Pulmonary artery endothelial cell (primary cell): ENCODE measurements at regions not wholly inside any gene's neighbourhood (a gene's known extent, or its start where the extent isn't known, plus 50 kb on each side); places are given as distances from the start of the nearest gene placed in this dataset.
"Not testable (repeated sequence)": the region's sequence is repeated elsewhere in the genome, so short reads cannot be mapped to it uniquely, and the experiment has no call there.

ENCODE experiments used
- DNase-seq: peaks from one replicate; pipeline ENCODE4 v3.0.0-alpha.2; 2011; ENCODE audit warnings: low read depth, low spot score

- DNase-seq: no peak
Measured at GRCh38 chr10:57694956-57695608, 572.6 kb downstream of the IPMK start.

- no peak for DNase-seq
Measured at GRCh38 chr10:57692255-57692980, 575.3 kb downstream of the IPMK start.

GRCh38 chr10:57689596-57690297, 577.9 kb downstream of the IPMK start:
- no peak for DNase-seq

DNA sequence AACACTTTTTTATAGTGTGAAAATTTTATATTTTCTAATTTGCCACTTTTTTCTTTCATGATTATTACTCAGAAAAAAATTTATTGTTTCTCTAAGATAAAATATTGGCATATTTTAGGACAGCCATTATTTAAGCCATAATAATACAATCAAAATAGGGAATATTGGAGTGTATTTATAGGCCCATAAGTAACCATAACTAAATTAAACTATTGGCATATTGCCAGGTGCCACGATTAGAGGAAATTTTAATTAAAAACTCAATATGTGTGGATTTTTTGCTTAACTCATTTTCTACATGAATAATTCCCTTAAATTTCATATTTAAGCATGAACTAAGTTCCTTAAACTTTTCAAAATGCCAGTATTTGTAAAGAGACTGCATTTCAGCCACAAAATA, 587.8 kb downstream of the IPMK start:
- DNase-seq: no peak

- DNase-seq: no peak
Measured at GRCh38 chr10:57675125-57675524, 592.6 kb downstream of the IPMK start.

DNA sequence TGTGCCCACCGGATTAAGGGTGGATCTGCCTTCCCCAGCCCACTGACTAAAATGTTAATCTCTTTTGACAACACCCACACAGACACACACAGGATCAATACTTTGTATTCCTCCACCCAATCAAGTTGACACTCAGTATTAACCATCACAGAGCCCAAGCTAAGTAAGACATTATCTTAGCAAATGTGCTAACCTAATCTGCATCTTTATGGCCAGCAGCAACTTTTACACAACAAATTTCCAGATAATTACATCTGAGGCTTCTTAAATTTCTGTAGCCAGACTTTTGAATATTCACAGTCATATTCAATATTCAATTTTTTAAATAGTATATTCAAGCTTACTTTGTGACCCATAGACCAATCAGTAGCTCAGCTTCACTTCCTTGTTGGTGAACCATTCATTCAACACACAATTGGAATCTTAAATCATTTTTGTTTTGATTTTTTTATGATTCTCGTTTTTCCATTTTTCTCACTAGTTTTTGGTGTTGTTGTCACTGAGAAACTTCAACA, 594.2 kb downstream of the IPMK start:
- DNase-seq: no peak

DNA sequence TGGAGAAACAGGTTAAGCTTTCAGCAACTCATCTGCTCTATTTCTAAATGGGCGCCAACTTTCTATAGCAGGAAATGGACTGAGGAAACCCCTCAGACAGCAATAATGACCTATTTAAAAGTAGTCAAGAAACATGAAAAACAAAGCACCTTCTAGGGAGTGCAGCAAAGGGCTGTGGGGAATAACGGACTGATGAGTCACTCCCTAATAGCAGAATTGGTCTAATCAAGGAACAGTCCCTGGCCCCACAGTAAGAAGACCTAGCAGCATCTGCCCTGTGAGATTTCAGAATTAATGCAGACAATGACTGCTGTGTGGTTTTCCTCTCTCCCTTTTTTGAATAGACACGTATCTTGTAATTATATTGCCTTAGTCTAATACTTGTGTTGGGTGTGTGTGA, 602.9 kb downstream of the IPMK start:
- no peak for DNase-seq

DNA sequence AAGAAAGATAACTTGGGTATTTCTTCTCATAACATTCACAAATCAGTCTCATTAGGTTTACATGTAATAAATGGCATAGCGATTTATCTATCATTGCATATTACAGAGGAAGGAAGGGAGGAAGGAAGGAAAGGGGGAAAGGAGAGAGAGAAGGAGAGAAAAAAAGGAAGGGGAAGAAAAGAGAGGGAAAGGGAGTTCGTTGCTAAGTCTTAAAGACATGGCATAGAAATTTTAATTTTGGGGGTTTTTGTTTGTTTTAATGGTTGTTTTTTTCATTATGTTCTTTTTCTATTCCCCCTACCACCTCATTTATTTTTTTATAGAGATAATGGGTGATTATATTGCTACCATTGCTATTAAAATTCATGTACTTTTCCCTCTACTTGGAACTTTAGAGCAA, 604.3 kb downstream of the IPMK start:
- no peak for DNase-seq

GRCh38 chr10:57661206-57661605, 606.5 kb downstream of the IPMK start:
- no peak for DNase-seq

GRCh38 chr10:57657164-57657765, 610.4 kb downstream of the IPMK start:
- peak; percentile 1 for DNase-seq

- DNase-seq: no peak
Measured at GRCh38 chr10:57654856-57655255, 612.8 kb downstream of the IPMK start.

- DNase-seq: not testable (repeated sequence)
Measured at GRCh38 chr10:57645108-57645507, 622.6 kb downstream of the IPMK start.

GRCh38 chr10:57638411-57638810, 629.3 kb downstream of the IPMK start:
- no peak for DNase-seq

DNA sequence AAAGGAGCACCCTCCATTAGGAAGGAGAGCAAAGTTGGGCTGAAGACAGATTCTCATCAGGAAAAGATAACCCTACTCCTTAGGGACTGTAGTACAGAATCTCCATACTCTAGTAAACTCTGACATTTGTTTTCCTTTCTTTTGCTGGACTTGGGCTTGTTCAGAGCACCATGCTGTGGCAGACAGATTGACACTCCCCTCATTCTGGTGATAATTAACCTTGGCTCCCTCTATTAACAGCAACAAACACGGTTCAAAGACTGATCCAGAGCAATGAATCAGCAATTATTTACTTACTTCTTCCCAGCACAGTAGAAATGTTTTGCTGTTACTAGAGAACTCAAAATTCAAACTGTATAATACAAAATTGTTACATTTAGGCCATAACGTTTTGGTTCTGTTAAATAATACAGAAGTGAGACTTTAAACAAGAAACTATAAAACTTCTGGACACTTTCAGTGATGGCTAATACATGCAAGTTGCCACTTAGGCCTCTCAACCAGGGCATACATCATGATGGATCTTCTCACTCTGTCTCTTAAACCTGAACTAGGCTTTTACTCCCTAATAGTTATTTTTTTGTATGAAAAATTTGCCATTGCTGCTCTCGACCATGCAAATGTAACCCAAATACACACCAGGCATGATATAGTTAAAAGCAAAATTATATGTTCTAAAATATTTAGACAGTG, 639.0 kb downstream of the IPMK start:
- no peak for DNase-seq

DNA sequence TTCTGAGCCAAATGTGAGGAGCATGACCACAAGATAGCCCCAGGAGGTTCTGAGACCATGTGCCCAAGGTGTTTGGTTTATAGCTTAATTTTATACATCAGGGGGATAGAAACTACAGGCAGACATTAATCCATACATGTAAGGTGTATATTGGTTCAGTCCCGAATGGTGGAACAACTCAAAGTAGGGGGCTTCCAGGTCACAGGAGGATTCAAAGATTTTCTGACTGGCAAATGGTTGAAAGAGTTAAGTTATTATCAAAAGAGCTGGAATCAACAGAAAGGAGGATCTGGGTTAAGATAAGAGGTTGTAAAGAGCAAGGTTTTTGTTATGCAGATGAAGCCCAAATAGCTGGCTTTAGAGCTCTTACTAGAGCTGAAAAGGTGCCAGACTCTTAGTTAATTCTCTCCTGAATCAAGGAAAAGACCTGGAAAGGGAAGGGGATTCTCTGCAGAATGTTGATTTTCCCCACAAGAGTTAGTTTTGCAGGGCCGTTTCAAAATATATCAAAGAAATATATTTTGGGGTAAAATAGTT, 640.0 kb downstream of the IPMK start:
- no peak for DNase-seq

DNA sequence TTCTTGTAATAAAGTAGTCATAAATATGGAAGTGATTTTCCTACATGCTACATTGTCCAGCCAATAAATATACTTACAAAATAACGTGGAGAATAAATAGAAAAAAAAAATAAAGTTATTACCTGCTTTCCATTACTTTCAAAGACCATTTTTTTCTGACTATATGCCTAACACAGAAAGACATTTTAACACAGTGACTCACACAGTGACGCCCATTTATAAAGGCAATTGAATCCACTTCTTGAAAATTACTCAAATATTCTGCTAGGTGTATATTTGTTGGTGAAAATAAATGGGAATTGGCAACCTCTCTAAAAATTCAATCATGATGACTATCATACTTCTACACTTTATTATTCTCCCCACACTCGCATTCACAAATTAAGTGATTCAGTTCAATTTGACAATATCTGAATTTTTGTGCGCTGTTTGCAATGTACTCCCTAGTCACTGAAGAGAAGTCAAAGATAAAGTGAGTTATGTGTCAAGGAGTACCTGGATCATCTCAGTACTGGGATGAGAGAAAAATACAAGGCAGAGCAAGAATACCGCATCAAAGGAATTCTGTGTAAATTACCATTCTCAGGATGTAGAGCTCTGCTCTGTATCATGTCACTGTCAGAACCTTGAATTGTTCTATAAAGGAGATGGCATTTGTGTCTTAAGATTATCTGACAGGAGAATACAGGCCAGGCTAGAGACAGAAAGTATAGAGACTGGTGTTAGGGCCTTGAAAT, 642.7 kb downstream of the IPMK start:
- no peak for DNase-seq

DNA sequence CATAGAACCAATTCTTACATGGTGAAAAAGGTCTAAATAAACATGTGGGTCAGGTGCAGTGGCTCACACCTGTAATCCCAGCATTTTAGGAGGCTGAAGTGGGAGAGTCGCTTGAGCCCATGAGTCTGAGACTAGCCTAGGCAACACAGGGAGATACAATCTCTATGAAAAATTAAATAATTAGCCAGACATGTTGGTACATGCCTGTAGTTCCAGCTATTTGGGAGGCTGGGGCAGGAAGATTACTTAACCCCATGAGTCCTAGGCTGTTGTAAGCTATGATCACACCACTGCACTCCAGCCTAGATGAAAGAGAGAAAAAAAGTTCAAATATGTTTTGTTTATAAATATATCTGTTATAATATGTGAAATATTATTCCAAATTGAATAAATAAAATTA, 643.6 kb downstream of the IPMK start:
- no peak for DNase-seq

GRCh38 chr10:57621466-57621865, 646.2 kb downstream of the IPMK start:
- DNase-seq: no peak

DNA sequence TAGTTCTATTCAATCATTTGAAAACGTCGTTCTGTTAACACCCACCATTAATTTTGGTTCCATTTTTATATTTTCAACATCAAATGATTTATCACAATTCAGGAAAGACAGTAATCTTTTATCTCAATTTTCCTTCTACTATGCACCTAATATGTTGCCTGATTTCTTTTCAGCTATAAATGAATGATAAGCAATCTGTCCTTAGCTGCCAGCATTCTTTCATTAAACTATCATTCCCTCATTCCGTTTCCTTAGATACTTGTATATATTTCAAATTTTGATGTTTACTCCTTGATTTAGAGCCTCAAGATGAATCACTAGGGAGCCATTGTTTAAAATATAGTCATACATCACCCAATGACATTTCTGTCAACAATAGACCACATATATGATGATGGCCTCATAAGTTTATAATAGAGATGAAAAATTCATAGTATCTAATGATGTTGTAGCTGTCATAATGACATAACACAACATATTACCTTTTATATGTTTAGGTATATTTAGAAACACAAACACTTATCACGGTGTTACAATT, 661.7 kb downstream of the IPMK start:
- DNase-seq: no peak

GRCh38 chr10:57599440-57599839, 668.3 kb downstream of the IPMK start:
- no peak for DNase-seq
